Activated CD4-positive, alpha-beta memory T cell treated with anti-CD3 and anti-CD28 coated beads, Interleukin-2, amount 10 ng/mL, durations not matched to agents 7 days and 5 days (primary cell): ENCODE measurements at regions not wholly inside any gene's neighbourhood (a gene's known extent, or its start where the extent isn't known, plus 50 kb on each side); places are given as distances from the start of the nearest gene placed in this dataset.
"Not testable (repeated sequence)": the region's sequence is repeated elsewhere in the genome, so short reads cannot be mapped to it uniquely, and the experiment has no call there.

Experiments
- CTCF ChIA-PET: fragments of 350-600 bp; sonication (Branson Sonifier 250); formaldehyde crosslinking; loops from one replicate; lab custom pipeline; 2021; ENCODE audit warnings: antibody characterized with exemption, inconsistent platforms; lab: Charles Lee
- POLR2A ChIA-PET: fragments of 350-600 bp; sonication (Branson Sonifier 250); formaldehyde crosslinking; loops from one replicate; lab custom pipeline; 2021; ENCODE audit warnings: antibody characterized with exemption; lab: Charles Lee
- DNase-seq: peaks from one replicate; pipeline ENCODE4 v3.0.0-alpha.2; 2020
- H3K27ac Mint-ChIP-seq: one replicate; pipeline ENCODE4 v1.8.0; 2021; ENCODE audit warnings: mild to moderate bottlenecking, mixed read lengths
- H3K27me3 Mint-ChIP-seq: one replicate; pipeline ENCODE4 v1.8.0; 2021; ENCODE audit warnings: mixed read lengths
- H3K36me3 Mint-ChIP-seq: one replicate; pipeline ENCODE4 v1.8.0; 2021; ENCODE audit warnings: low read depth, mixed read lengths
- H3K4me1 Mint-ChIP-seq: one replicate; pipeline ENCODE4 v1.8.0; 2021; ENCODE audit warnings: mixed read lengths
- H3K4me3 Mint-ChIP-seq: one replicate; pipeline ENCODE4 v1.8.0; 2021; ENCODE audit warnings: mild to moderate bottlenecking, mixed read lengths
- H3K9me3 Mint-ChIP-seq: one replicate; pipeline ENCODE4 v1.8.0; 2021; ENCODE audit warnings: mixed read lengths

DNA sequence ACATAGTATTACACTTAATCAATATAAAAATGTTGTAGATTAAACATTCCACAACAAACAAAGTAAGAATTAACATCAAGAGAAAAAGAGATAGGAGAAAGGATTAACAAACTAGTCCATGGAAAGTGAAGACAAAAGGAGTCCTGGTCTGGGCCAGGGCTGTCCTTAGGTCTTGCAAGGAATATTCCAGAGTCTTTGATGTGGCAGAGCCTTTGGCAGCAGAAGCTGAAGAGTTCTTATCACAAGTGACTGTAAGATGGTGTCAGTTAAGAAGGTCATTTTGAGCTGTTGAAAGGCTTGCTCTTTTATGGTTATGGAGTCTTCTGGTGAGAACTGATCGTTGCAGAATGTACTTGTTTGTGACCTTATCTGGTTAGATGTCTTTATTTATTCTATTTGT lies 127.7 kb upstream of the LRRTM4 start:
- Mint-ChIP-seq H3K36me3 (no peaks in the 10 kb centered on the region), H3K27ac (no peak overlapping the region), H3K9me3 (peaks cover 6% of the 10 kb centered on the region), H3K27me3 (no peaks in the 10 kb centered on the region), H3K4me1 (no peaks in the 10 kb centered on the region), H3K4me3 (no peak overlapping the region)
- ChIA-PET POLR2A (no interaction called here), CTCF (no interaction called here)
- DNase-seq, result no peak

DNA sequence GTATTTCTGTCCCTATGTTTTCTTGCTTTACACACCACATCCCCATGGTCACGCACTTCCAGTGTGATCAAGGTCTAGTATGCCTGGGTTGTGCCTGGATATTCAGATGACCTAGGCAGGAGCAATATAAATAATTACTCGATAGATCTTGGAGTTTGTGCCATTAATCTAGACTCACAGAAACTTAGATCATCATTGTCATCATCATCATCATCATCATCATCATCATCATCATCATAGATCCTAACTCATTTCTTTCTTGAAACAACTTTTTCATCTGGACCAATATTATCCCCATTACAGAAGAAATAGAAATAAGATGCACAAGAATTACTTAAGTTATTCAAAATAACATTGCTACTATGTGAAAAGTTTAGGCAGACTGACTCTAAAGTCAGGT lies 130.3 kb upstream of the LRRTM4 start:
- no peak overlapping the region for H3K4me3 Mint-ChIP-seq
- CTCF ChIA-PET, result no interaction called here
- H3K27ac Mint-ChIP-seq, result no peak overlapping the region
- no peak for DNase-seq
- POLR2A ChIA-PET, result no interaction called here
- no peaks in the 10 kb centered on the region for H3K4me1 Mint-ChIP-seq
- peaks cover 7% of the 10 kb centered on the region for H3K9me3 Mint-ChIP-seq
- no peaks in the 10 kb centered on the region for H3K36me3 Mint-ChIP-seq
- H3K27me3 Mint-ChIP-seq, result no peaks in the 10 kb centered on the region

DNA sequence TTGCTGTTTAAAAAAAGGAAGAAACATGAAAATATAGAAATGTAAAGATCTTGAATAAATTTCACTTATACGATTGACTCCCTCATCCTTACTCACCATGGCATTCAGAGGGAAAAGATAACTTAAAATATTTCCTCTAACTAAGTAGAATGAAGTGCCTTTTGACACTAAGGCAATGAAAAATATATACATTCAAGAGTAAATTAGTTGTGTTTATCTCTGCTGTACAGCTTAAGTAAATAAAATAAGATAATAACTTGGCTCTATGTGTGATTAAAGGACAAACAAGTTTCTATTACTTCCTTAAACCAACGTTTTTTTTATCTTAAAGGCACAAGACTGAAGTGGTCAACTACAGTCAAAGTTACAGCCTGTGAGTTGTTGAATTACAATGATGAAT lies 142.3 kb upstream of the LRRTM4 start:
- Mint-ChIP-seq H3K27me3 (no peaks in the 10 kb centered on the region), H3K27ac (no peak overlapping the region), H3K4me3 (no peak overlapping the region), H3K36me3 (no peaks in the 10 kb centered on the region), H3K4me1 (no peaks in the 10 kb centered on the region), H3K9me3 (peaks cover 2% of the 10 kb centered on the region)
- ChIA-PET POLR2A (no interaction called here), CTCF (no interaction called here)
- no peak for DNase-seq

DNA sequence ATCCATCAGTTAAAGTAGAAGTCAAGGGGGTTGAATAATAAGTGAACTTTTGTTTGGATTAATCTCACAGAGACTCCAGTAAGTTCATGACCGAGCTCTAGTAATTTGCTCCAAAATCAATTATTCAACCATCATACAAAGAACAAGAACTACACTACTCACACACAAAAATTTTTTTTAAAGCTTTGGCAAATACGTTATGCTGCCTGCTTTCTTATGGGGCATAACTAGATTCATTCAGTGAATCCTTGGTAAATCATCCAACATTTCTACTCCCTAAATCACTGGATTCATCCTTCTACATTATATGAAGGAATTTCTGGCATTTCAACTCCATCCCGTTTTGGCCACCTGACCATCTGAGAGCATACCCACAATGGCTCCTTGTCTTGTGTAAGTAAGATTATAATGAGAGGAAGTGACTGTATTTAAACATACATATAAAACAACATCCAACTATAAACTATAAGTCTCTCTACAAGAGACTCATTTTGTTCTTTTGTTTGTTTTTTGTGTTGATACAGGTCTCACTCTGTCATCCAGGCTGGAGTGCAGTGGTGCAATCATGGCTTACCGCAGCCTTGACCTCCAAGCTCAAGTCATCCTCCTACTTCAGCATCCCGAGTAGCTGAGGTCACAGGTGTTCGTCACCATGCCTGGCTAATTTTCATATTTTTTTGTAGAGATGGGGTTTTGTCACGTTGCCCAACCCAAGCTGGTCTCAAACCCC lies 144.2 kb upstream of the LRRTM4 start:
- no peaks in the 10 kb centered on the region for H3K36me3 Mint-ChIP-seq
- H3K9me3 Mint-ChIP-seq, result peaks cover 2% of the 10 kb centered on the region
- no peak overlapping the region for H3K4me3 Mint-ChIP-seq
- no peak overlapping the region for H3K27ac Mint-ChIP-seq
- CTCF ChIA-PET, result no interaction called here
- H3K4me1 Mint-ChIP-seq, result no peaks in the 10 kb centered on the region
- DNase-seq, result no peak
- POLR2A ChIA-PET, result no interaction called here
- no peaks in the 10 kb centered on the region for H3K27me3 Mint-ChIP-seq

DNA sequence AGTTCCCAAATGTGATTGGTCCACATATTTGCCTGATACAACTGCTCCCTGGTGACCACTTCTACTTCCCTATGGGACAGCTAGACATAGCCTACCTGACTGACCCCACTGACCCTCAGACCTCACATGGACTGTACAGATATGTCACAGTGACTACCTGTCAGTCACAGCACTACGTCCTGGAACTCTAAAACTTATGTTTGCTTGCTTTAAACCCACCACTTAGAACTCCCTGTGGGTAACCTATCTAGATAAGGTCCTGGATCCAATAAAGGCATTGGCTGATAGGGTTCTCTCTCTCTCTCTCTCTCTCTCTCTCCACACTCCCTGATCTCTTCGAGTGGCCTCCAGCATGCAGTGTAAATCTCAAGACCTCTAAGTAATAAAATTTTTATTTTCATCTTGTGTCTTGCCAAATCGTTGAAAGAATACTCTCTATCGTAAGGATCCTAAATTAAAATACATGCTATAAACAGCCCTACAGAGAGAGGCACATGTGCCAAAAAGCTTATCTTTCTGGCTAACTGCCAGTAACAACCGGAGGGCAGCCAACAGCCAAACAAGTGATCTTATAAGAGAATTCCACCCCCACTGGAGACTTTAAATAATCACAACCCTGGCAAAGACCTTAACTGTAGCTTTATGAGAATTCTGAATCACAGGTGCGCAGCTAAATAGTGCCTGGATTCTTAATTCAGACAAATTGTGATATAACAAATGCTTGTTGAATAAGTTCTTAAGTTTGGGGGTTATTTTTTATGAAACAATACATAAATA lies 162.6 kb upstream of the LRRTM4 start:
- POLR2A ChIA-PET, H3K27me3 Mint-ChIP-seq, H3K36me3 Mint-ChIP-seq, DNase-seq, H3K27ac Mint-ChIP-seq, CTCF ChIA-PET, H3K9me3 Mint-ChIP-seq, H3K4me3 Mint-ChIP-seq, H3K4me1 Mint-ChIP-seq: not testable (repeated sequence)

DNA sequence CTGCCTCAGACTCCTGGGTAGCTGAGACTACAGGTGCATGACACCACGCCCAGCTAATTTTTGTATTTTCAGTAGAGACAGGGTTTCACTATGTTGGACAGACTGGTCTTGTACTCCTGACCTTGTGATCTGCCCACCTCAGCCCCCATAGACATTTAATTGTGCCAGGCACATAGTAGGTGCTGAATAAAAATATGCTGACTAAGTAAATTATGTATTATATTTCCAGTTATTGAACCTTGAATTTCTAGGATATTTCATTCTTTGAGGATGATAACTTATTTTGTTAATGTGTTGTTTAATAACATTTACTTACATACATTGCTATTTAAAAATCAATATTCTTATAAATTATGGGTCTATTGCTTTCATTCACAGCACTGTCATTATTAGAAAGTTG lies 190.4 kb upstream of the LRRTM4 start:
- H3K4me1 Mint-ChIP-seq, result no peaks in the 10 kb centered on the region
- DNase-seq, result no peak
- H3K4me3 Mint-ChIP-seq, result no peak overlapping the region
- no peak overlapping the region for H3K27ac Mint-ChIP-seq
- H3K9me3 Mint-ChIP-seq, result peaks cover 2% of the 10 kb centered on the region
- ChIA-PET CTCF (no interaction called here), POLR2A (no interaction called here)
- H3K27me3 Mint-ChIP-seq, result no peaks in the 10 kb centered on the region
- no peaks in the 10 kb centered on the region for H3K36me3 Mint-ChIP-seq

DNA sequence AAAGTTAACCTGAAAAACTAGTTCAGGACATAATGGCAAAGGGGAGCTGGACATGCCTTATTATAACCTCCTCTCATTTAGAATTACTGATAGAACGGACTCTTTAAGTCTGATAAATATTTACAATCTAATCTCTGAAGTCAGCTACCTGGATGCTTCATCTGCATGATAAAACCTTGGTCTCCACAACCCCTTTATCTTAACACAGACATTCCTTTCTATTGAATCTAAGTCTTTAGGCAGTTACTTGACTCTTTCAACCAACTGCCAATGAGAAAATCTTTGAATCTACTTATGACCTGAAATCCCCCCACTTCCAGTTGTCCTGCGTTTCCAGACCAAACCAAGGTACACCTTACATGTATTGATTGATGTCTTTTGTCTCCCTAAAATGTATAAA lies 191.2 kb upstream of the LRRTM4 start:
- H3K4me1 Mint-ChIP-seq, result no peaks in the 10 kb centered on the region
- DNase-seq, result no peak
- H3K27ac Mint-ChIP-seq, result no peak overlapping the region
- H3K9me3 Mint-ChIP-seq, result peaks cover 2% of the 10 kb centered on the region
- ChIA-PET POLR2A (no interaction called here), CTCF (no interaction called here)
- H3K27me3 Mint-ChIP-seq, result no peaks in the 10 kb centered on the region
- H3K4me3 Mint-ChIP-seq, result no peak overlapping the region
- no peaks in the 10 kb centered on the region for H3K36me3 Mint-ChIP-seq

DNA sequence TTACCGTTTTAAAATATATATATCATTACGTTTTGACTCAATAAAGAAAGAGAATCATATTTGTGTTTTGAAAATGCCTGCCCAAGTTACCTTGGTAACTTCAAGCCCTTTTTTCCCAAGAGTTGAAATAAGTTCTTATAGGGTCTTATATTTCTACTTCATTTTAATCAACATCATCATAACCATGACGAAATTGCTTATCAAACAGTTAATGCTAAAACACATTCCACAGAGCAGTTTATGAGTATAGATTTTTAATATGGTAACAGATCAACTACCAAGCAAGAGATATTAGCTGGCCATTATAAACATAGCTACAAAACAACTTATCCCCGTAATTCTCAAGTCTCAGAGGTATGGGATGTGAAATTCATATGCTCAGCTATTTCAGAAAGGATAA lies 197.9 kb upstream of the LRRTM4 start:
- no peak overlapping the region for H3K4me3 Mint-ChIP-seq
- no peaks in the 10 kb centered on the region for H3K27me3 Mint-ChIP-seq
- H3K4me1 Mint-ChIP-seq, result no peaks in the 10 kb centered on the region
- H3K36me3 Mint-ChIP-seq, result no peaks in the 10 kb centered on the region
- no peak overlapping the region for H3K27ac Mint-ChIP-seq
- no peak for DNase-seq
- ChIA-PET CTCF (no interaction called here), POLR2A (no interaction called here)
- peaks cover 3% of the 10 kb centered on the region for H3K9me3 Mint-ChIP-seq

DNA sequence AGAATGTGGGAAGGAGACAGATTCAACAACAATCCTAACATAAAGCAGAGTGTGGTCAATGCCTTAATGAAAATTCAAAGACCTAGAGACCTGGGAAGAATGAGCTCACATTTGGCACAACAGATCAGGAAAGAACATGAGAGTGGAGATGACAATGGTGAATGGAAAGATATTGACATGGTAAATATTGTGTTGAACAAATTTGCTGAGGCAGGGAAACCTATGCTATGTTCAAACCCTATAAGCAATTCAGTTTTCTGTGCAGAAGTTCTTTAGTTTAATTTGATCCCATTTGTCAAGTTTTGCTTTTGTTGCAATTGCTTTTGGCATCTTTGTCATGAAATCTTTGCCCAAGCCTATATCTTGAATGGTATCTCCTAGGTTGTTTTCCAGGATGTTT lies 199.4 kb upstream of the LRRTM4 start:
- Mint-ChIP-seq H3K27me3 (no peaks in the 10 kb centered on the region), H3K27ac (no peak overlapping the region), H3K4me1 (no peaks in the 10 kb centered on the region), H3K36me3 (no peaks in the 10 kb centered on the region), H3K9me3 (peaks cover 3% of the 10 kb centered on the region), H3K4me3 (no peak overlapping the region)
- ChIA-PET POLR2A (no interaction called here), CTCF (no interaction called here)
- no peak for DNase-seq

DNA sequence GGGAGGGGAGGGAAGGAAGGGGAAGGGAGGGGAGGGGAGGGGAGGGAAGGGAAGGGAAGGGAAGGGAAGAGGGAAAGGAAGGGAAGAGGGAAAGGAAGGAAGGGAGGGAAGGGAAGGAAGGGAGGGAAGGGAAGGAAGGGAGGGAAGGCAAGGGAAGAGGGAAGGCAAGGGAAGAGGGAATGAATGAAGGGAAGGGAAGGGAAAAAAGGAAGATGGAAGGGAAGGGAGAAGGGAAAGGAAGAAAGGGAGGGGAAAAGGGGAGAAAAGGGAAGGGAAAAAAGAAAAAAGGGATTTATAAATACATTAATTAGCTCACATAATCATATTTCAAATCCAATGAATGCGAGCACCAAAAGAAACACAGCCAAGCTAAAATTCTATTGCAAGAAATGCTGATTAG lies 202.9 kb upstream of the LRRTM4 start:
- Mint-ChIP-seq H3K9me3 (peaks cover 6% of the 10 kb centered on the region), H3K4me3 (no peak overlapping the region), H3K27me3 (no peaks in the 10 kb centered on the region), H3K27ac (no peak overlapping the region), H3K4me1 (no peaks in the 10 kb centered on the region), H3K36me3 (no peaks in the 10 kb centered on the region)
- ChIA-PET POLR2A (no interaction called here), CTCF (no interaction called here)
- DNase-seq, result no peak

DNA sequence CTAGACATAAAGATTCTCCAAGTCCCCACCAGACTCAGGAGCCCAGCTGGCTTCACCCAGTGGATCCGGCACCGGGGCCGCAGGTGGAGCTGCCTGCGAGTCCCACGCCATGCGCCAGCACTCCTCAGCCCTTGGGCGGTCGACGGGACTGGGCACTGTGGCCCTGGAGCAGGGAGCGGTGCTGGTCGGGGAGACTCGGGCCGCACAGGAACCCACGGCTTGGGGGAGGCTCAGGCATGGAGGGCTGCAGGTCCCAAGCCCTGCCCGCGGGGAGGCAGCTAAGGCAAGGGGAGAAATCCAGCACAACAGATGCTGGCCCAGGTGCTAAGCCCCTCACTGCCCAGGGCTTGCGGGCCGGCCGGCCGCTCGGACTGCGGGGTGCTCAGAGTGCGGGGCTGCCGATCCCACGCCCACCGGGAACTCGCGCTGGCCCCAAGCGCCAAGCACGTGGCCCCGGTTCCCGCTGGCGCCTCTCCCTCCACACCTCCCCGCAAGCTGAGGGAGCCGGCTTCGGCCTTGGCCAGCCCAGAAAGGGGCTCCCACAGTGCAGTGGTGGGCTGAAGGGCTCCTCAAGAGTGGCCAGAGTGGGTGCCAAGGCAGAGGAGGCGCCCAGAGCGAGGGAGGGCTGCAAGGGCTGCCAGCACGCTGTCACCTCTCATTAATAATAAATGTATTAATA lies 212.6 kb upstream of the LRRTM4 start:
- CTCF ChIA-PET, H3K4me3 Mint-ChIP-seq, DNase-seq, H3K27ac Mint-ChIP-seq, POLR2A ChIA-PET, H3K4me1 Mint-ChIP-seq, H3K27me3 Mint-ChIP-seq, H3K36me3 Mint-ChIP-seq: not testable (repeated sequence)
- peaks cover 12% of the 10 kb centered on the region for H3K9me3 Mint-ChIP-seq

DNA sequence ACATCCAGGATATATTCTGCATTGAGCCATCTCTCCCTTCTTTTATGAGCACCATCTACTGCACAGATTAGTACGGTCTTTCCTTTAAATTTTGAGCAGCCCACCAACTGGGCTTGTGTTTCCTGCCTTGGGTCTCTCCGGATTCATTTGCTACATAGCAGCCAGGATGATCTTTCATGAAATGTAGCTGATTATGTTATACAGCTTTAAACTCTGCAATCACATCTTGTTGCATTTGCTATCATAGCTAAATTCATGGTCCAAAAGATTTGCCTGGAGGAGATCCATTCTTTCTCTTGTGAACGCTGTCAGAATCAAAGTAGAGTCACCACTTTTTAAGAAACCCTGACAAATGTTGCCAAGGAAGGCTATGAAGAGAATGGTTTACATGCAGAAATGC lies 215.1 kb upstream of the LRRTM4 start:
- CTCF ChIA-PET, result no interaction called here
- no peaks in the 10 kb centered on the region for H3K4me1 Mint-ChIP-seq
- no peaks in the 10 kb centered on the region for H3K27me3 Mint-ChIP-seq
- DNase-seq, result no peak
- no peak overlapping the region for H3K27ac Mint-ChIP-seq
- POLR2A ChIA-PET, result no interaction called here
- no peaks in the 10 kb centered on the region for H3K36me3 Mint-ChIP-seq
- H3K4me3 Mint-ChIP-seq, result no peak overlapping the region
- peaks cover 7% of the 10 kb centered on the region for H3K9me3 Mint-ChIP-seq

DNA sequence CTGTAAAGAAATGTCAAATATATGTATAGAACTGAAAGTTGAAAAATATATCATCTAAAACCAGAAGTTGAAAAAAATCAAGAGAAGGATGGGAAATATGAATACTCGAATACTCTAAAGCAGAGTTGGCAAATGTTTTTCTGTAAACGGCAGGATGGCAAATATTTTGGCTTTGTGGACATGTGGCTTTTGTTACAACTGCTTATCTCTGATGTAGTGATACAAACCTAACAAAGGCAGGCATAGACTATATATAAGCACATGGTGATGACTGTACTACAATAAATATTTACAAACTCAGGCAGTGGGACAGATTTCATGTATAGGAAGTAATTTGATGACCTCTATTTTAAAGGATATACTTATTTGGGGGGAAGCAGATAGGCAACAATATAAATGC lies 224.6 kb upstream of the LRRTM4 start:
- POLR2A ChIA-PET, result no interaction called here
- CTCF ChIA-PET, result no interaction called here
- Mint-ChIP-seq H3K9me3 (peaks cover 7% of the 10 kb centered on the region), H3K4me1 (no peaks in the 10 kb centered on the region), H3K36me3 (no peaks in the 10 kb centered on the region), H3K27me3 (no peaks in the 10 kb centered on the region), H3K27ac (no peak overlapping the region), H3K4me3 (no peak overlapping the region)
- no peak for DNase-seq
